A673 (cell line): ENCODE measurements at regions not wholly inside any gene's neighbourhood (a gene's known extent, or its start where the extent isn't known, plus 50 kb on each side); places are given as distances from the start of the nearest gene placed in this dataset.

Experiments
- CTCF ChIP-seq: fragments of 300-800, 200-600 bp; sonication (generic); conservative IDR thresholded peaks from 2 replicates; pipeline ENCODE4 v1.5.1; 2017; ENCODE audit warnings: low read depth, mild to moderate bottlenecking, antibody characterized with exemption, low read length, moderate library complexity, mixed read lengths
- EZH2 ChIP-seq: fragments of 200-600 bp; sonication (generic); IDR thresholded peaks from 2 replicates; pipeline ENCODE4 v1.6.1; 2017; ENCODE audit warnings: borderline replicate concordance, low read depth, mild to moderate bottlenecking, mixed read lengths, antibody characterized with exemption, low read length; ENCODE audit not compliant: poor library complexity, severe bottlenecking

GRCh38 chr9:83182071-83182470 lies 119.1 kb upstream of the RASEF start:
- TF ChIP-seq EZH2 (no peak), CTCF (no peak)
